Right lobe of liver (tissue), 6 donors: ENCODE measurements at regions not wholly inside any gene's neighbourhood (a gene's known extent, or its start where the extent isn't known, plus 50 kb on each side); places are given as distances from the start of the nearest gene placed in this dataset.

ENCODE experiments used
- ATAC-seq, 4 donors: fragments of 200-7000 bp; cut with Tn5 transposase; one replicate each; pipeline ENCODE4 v1.9.1; 2020; ENCODE audit warnings: mild to moderate bottlenecking in 4 of 4, moderate library complexity in 4 of 4
- DNase-seq, 3 donors: peaks; one replicate each; pipeline ENCODE4 v3.0.0-alpha.2; 2020
- H3K27ac ChIP-seq, 3 donors: fragments of 200-600 bp; one replicate each; pipeline ENCODE4 v1.8.0; 2022
- H3K27me3 ChIP-seq, 2 donors: fragments of 200-600 bp; one replicate each; pipeline ENCODE4 v1.8.0; 2022
- H3K36me3 ChIP-seq, 4 donors: fragments of 200-600 bp; sonication (generic) in 1 of 4; one replicate each; pipeline versions ENCODE4 v1.5.1 to v1.8.0; 2017 to 2022; ENCODE audit warnings: control low read depth in 1 of 4
- H3K4me1 ChIP-seq, 4 donors: fragments of 200-600 bp; sonication (generic) in 1 of 4; one replicate each; pipeline versions ENCODE4 v1.5.1 to v1.8.0; 2017 to 2022; ENCODE audit warnings: control low read depth in 1 of 4
- H3K4me3 ChIP-seq, 3 donors: fragments of 200-600 bp; one replicate each; pipeline ENCODE4 v1.8.0; 2022
- H3K9me3 ChIP-seq, 4 donors: fragments of 200-600 bp; sonication (generic) in 1 of 4; one replicate each; pipeline versions ENCODE4 v1.5.1 to v1.8.0; 2017 to 2022; ENCODE audit warnings: control low read depth in 1 of 4
- CTCF ChIP-seq, 4 donors: fragments of 200-600 bp in 3 of 4; fragments of 450-650 bp in 1 of 4; IDR thresholded peaks; one replicate each; pipeline versions ENCODE4 v1.5.1 to v1.8.0; 2016 to 2022; ENCODE audit warnings: antibody characterized with exemption in 4 of 4, mild to moderate bottlenecking in 2 of 4
- POLR2A ChIP-seq: fragments of 450-650 bp; IDR thresholded peaks from one replicate; pipeline ENCODE4 v1.6.1; 2017; ENCODE audit warnings: antibody characterized with exemption, mild to moderate bottlenecking
- WGBS: methylation state at CpG from one replicate; pipeline ENCODE4 v1.1.6; 2018; ENCODE audit warnings: low coverage, low lambda C conversion rate; ENCODE audit not compliant: insufficient coverage; ENCODE audit errors: missing lambda C conversion rate; 5-methylcytosine and 5-hydroxymethylcytosine counted together
- intact Hi-C, 2 donors: fragments of 100-400 bp; cut with DNase I; formaldehyde crosslinking; loops; one replicate each; pipeline versions ENCODE4 v1.11.2 to v1.14.1; 2022
- donor health status: DM: no; HTN: yes; CAD: no.
- donor health status: DM: no; HTN: no; CAD: no.
- donor health status: DM: no; HTN: no; CAD: no.
- donor health status: DM: no; HTN: yes; CAD: no.
- donor health status: DM: no; HTN: yes; CAD: no.

GRCh38 chr14:76694106-76694505 lies 67.2 kb upstream of the VASH1 start:
- Histone ChIP-seq H3K36me3 (no peaks in the 10 kb centered on the region), H3K27ac (no peak overlapping the region), H3K4me1 (no peaks in the 10 kb centered on the region), H3K4me3 (no peak overlapping the region), H3K9me3 (no peaks in the 10 kb centered on the region), H3K27me3 (no peaks in the 10 kb centered on the region)
- no peak for ATAC-seq
- intact Hi-C loops: no loop called here
- 57% methylated on average over 10 of the region's 10 CpGs for WGBS
- no peak for TF ChIP-seq CTCF (IDR thresholded peaks at IDR 0.05)
- TF ChIP-seq POLR2A: no peak
- no peak for DNase-seq

GRCh38 chr14:76695263-76695920 lies 65.9 kb upstream of the VASH1 start:
- no peaks in the 10 kb centered on the region for H3K27me3 ChIP-seq
- TF ChIP-seq CTCF (IDR thresholded peaks at IDR 0.05) (no peak), POLR2A (no peak)
- no peak overlapping the region for H3K27ac ChIP-seq
- 96% methylated on average over 5 of the region's 10 CpGs for WGBS
- no peak for ATAC-seq
- no peak overlapping the region for H3K4me3 ChIP-seq
- DNase-seq: no peak
- H3K9me3 ChIP-seq: no peaks in the 10 kb centered on the region
- no peaks in the 10 kb centered on the region for H3K36me3 ChIP-seq
- no peaks in the 10 kb centered on the region for H3K4me1 ChIP-seq
- intact Hi-C loops: no loop called here

DNA sequence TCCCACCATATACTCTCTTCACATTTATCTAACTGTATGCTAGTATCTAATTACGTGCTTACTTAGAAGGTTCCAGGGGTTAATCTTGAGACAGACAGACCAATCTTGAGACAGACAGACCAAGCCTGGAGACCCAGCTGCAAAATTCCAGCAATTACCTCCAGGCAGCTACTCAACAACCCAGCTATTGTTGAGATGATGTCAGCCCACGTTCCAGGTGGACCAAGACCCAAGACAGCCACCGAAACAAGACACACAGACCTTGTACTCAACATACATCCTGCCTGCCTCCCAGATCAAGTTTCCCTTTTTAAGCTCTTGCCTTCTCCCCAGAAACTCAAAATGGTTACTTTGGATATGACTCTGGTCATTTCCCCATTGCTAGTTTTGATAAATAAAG lies 64.9 kb upstream of the VASH1 start:
- no peak for DNase-seq
- TF ChIP-seq POLR2A (no peak), CTCF (IDR thresholded peaks at IDR 0.05) (no peak)
- WGBS: 76% methylated on average over 2 of the region's 3 CpGs
- Histone ChIP-seq H3K4me1 (no peaks in the 10 kb centered on the region), H3K27ac (no peak overlapping the region), H3K27me3 (no peaks in the 10 kb centered on the region), H3K4me3 (no peak overlapping the region), H3K36me3 (no peaks in the 10 kb centered on the region), H3K9me3 (no peaks in the 10 kb centered on the region)
- intact Hi-C loops: no loop called here
- no peak for ATAC-seq

- no peaks in the 10 kb centered on the region for H3K27me3 ChIP-seq
- H3K4me3 ChIP-seq: no peak overlapping the region
- no peak overlapping the region for H3K27ac ChIP-seq
- no peaks in the 10 kb centered on the region for H3K36me3 ChIP-seq
- TF ChIP-seq POLR2A: no peak
- TF ChIP-seq CTCF (IDR thresholded peaks at IDR 0.05): no peak
- H3K9me3 ChIP-seq: no peaks in the 10 kb centered on the region
- DNase-seq: no peak
- 83% methylated on average over 2 of the region's 5 CpGs for WGBS
- intact Hi-C loops: no loop called here
- no peak for ATAC-seq
- peaks cover 0 to 3% (median 0%) of the 10 kb centered on the region in 4 donors for H3K4me1 ChIP-seq
These were observed 64.5 kb upstream of the VASH1 start for GRCh38 chr14:76696791-76697190.
